ENCODE measurements at regions not wholly inside any gene's neighbourhood (a gene's known extent, or its start where the extent isn't known, plus 50 kb on each side); places are given as distances from the start of the nearest gene placed in this dataset.

- Histone ChIP-seq H3K4me3 (no peak overlapping the region), H3K27ac (no peak overlapping the region)
Measured at GRCh38 chrX:68937581-68937980, 108.8 kb downstream of the EFNB1 start.

DNA sequence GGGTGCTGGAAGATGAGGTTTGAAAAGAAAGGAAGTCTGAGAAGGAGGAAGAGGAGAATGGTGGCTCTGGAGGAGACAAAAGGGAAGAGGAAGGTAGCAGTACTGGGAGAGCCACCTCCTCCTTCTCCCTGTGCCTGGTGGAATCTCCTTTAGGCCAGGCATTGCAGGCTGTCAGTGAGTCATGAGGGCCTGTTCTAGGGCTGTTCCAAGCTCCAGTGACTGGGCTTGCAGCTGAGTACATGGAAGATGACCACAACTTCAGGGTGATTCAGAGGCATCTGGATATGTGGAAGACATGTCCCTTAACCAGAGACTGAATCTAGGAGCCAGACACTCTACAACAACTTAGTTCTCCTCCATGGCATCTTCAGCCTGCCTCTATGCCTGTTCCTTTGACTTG is 107.8 kb downstream of the EFNB1 start:
- Histone ChIP-seq H3K4me3 (no peak overlapping the region), H3K27ac (peak overlapping the region in 3 of 21 experiments; percentile 39 to 54 (median 44))

- Histone ChIP-seq H3K4me3 (no peak overlapping the region), H3K27ac (peak overlapping the region in 3 of 21 experiments; percentile 39 to 54 (median 44))
Measured at GRCh38 chrX:68936126-68936525, 107.3 kb downstream of the EFNB1 start.

DNA sequence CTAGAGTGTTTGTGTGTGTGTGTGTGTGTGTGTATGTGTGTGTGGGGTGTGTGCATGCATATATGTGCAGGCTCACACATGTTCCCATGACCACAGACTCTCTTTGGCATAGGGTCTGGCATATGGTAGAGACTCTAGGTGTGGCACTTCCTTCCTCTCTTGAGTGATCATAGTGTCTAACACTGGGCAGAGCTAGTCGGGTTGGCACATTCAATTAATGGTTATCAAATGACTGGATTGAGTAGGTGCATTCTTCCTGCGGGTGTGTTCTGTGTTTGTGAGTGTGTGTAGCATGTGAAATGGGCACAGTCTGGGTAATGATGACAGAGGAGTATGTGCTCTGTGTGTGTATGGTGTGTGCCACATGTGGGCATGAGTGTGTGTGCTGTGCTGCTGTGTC is 106.5 kb downstream of the EFNB1 start:
- Histone ChIP-seq H3K4me3 (no peak overlapping the region), H3K27ac (no peak overlapping the region)

- Histone ChIP-seq H3K4me3 (no peak overlapping the region), H3K27ac (no peak overlapping the region)
Measured at GRCh38 chrX:68934922-68935321, 106.1 kb downstream of the EFNB1 start.

GRCh38 chrX:68934421-68934820 is 105.6 kb downstream of the EFNB1 start:
- Histone ChIP-seq H3K4me3 (no peak overlapping the region), H3K27ac (no peak overlapping the region)

DNA sequence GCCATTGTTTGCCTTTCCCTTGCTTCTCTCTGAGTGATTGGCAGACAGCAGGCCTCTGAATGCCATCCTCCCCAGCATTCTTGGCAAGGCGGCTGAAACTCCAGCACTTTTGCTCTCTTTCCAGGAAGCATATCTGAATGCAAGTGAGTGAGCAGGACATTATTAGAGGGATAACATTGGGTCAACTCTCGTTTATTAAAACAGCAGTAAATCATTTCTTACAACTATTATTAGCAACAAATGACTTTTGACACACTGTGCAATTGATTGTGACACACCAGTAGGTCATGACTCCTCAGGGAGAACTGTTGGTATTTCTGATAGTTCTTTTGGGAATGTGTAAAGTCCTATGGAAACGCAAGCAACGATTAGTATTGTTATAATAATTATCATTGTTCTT is 103.8 kb downstream of the EFNB1 start:
- Histone ChIP-seq H3K4me3 (no peak overlapping the region), H3K27ac (no peak overlapping the region)

- H3K27ac ChIP-seq, result no peak overlapping the region
Measured at GRCh38 chrX:68931345-68931744, 102.5 kb downstream of the EFNB1 start.

DNA sequence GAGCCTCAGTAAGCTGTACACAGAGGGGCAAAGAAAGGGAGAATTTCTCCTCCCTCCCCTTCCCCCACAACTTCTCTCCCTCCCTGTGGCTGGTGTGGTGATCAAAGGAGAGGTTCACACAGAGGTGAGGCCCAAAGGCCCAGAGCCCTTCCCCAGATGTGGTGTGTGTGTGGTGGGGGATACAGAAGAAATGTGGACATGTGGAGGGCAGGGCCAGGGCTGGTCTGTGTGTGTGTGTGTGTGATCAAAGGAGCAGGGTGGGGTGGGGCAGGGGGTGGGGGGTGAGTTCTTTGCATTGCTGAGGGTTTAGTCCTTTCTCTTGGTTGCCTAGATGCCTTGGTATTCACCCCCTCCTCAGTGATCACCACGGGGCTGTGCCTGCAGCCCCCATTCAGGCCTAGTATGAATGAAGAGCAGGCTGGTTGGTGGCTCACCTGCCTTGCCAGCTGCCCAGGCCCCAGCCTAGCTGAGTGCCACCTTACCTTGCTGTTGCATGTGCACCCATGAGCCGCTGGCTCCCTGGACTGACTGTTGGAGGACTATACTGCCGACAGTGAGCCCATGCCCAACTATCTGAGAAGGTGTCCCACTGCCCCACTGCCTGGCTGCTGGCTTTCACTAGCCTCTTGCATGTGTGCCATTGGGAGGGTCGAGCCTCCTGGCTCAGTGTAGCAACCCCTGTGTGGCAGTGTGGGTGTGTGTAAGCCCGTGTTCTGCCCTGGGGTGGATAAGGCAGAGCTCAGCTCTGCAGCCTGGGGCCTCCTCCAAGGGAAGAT is 101.9 kb downstream of the EFNB1 start:
- Histone ChIP-seq H3K4me3 (no peak overlapping the region), H3K27ac (no peak overlapping the region)

More at GRCh38 chrX:68931345-68931744, 102.5 kb downstream of the EFNB1 start:
- no peak overlapping the region for H3K4me3 ChIP-seq

DNA sequence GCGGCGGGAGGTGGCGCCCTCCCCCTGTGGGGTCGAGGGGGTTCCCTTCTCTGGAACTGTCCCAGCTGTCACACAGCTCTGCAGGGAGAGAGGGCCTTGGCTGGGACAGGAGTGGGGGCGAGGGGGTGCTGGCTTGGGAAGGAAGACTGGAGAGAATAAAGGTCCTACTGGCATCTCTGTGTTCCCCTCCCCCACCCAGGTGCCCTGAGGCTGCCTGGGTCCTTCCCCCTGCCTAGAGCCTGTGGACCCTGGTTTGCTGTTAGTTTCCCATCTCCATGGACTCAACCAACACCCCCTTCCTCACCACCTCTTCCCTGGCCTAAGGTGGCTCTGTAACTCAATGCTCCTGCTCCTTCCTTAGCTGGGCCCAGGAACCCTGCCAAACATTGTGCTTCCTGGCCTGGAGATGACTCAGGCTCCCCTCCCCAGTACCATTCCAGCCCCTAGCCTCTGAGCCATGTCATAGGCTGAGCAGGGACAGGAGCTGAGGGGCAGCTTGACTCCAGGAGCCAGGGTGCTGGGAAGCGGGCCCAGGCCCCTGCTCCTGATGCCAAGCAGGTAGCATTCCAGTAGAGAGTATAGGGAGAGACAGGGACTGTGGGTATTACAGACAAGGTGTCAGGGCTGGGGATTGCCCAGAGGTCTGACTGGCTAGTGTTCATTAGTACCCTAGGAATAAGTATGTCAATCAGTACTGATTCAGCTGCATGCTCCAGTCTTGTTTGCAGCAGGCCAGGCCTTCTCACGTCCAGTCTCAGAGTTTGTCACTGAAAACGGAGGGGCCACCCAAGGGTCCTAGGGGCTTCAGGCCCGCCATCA is 100.7 kb downstream of the EFNB1 start:
- Histone ChIP-seq H3K27ac (no peak overlapping the region), H3K4me3 (no peak overlapping the region)

DNA sequence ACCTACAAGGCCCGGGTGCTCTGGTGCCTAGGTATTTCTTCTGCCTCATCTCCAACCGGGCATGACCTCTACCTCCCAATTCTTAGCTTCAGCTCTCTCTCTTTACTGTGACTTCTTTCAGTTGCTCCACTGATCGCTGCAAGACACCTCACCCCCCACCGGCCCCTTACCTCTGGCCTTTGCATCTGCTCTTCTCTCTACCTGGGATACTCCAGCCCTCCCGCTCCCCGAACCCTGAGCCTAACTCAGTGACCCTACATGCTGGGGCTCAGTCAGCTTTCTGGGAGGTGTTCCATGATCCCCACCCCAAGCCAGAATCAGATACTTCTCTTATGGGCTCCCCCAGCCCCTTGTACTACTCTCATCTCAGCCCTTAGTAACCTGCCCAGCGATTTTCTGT is 99.6 kb downstream of the EFNB1 start:
- Histone ChIP-seq H3K27ac (no peak overlapping the region), H3K4me3 (no peak overlapping the region)

DNA sequence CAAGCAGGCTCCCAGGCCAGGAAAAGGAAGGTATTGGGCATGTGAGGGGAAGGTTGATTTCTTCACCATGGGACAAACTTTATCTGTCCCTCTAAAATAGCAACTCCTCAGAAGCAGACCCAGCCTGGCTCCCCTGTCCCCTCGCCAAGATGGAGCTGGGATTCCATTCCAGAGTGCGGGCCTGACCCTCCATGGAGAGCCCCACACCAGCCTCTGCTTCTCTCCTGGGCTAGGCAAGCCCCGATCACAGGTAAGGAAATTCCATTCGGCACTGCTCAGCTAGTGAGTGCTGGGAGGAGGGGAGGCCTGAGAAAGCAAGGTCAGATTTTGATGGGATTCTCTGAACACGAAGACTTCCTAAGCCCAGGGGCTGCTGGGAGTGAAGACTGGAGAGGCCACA is 98.4 kb downstream of the EFNB1 start:
- H3K4me3 ChIP-seq, result no peak overlapping the region
- H3K27ac ChIP-seq, result no peak overlapping the region

DNA sequence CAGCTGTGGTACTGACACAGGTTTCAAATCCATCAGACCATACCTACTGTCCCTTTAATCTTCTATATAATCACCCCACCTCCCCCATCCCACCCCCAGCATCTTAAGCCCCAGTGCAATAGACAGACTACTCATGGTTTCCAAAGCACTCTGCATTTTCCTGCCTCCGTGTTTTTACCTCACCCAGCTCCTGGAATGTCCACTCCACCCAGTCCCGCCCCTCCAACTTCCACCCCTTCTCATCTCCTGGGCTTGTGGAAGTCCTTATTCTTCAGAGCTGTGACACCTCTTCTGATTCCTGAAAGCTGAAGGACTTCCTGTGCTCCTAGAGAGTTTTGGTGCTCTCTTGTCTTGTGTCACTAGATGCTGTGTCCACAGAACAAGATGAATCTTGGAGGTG is 94.3 kb downstream of the EFNB1 start:
- Histone ChIP-seq H3K27ac (no peak overlapping the region), H3K4me3 (no peak overlapping the region)

GRCh38 chrX:68922013-68922412 is 93.2 kb downstream of the EFNB1 start:
- Histone ChIP-seq H3K27ac (no peak overlapping the region), H3K4me3 (no peak overlapping the region)

DNA sequence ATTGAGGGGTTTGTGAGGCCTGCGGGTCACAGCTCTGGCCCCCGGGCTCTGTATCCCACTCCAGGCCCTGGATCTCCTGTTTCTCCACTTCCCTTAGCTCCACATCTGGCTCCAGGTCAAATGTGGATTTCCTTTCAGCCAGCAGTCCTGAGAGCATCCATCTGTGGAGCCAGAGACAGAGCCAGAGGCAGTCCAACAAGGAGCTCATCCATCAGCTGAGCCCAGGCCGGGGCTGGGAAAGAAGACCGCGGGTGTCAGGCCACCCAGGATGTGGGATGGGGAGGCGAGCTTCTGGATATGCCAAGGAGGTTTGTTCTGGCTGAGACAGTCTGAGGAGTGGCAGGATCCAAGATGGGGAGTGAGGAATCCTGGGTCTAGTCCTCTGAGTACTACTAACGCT is 91.7 kb downstream of the EFNB1 start:
- Histone ChIP-seq H3K27ac (no peak overlapping the region), H3K4me3 (no peak overlapping the region)

GRCh38 chrX:68919707-68920106 is 90.9 kb downstream of the EFNB1 start:
- Histone ChIP-seq H3K27ac (no peak overlapping the region), H3K4me3 (no peak overlapping the region)

GRCh38 chrX:68918202-68918601 is 89.4 kb downstream of the EFNB1 start:
- H3K27ac ChIP-seq, result no peak overlapping the region
- H3K4me3 ChIP-seq, result no peak overlapping the region

GRCh38 chrX:68917799-68918198 is 89.0 kb downstream of the EFNB1 start:
- Histone ChIP-seq H3K27ac (no peak overlapping the region), H3K4me3 (no peak overlapping the region)

- Histone ChIP-seq H3K4me3 (no peak overlapping the region), H3K27ac (no peak overlapping the region)
Measured at GRCh38 chrX:68916891-68917290, 88.1 kb downstream of the EFNB1 start.

DNA sequence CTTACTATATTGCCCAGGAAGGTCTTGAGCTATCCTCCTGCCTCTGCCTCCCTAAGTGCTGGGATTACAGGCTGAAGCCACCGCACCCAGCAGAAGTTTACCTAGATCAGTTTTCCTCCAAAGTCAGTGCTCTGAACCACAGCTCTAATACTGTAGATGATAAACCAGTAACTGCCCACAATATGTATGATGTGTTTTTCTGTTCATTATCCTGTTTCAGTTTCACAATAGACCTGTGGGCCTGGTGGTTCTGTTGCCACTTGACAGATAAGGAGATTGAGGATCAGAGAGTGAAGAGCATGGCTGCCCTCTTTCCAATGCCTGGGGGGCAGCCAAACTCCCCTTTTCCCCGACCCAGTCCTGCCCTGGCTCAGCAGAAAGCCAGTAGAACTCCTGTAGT is 87.0 kb downstream of the EFNB1 start:
- no peak overlapping the region for H3K4me3 ChIP-seq
- H3K27ac ChIP-seq, result no peak overlapping the region

DNA sequence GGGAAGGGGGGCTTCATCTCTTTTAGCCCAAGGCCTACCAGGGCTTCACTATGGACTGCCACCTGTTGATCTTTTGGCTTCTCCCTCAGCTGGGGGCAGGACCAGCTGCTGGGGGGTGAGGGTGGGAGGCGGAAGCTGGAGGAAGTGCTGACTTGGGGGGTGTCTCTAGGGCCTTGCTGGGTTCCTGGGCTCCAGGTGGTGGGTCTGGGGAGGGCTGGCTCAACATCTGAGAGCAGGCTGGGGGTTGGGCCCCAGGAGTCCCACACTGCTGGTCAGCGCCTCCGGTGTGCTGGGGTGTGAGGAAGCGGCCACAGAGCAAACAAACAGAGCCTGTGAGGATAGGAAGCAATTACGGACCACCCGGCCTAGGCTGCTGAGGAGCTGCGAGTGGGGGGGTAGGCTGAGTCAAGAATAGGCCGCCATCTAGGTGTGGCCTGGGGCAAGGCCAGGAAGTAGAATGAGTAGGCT is 85.7 kb downstream of the EFNB1 start:
- Histone ChIP-seq H3K27ac (no peak overlapping the region), H3K4me3 (no peak overlapping the region)
